Tibial artery (tissue), 4 donors: ENCODE measurements at regions not wholly inside any gene's neighbourhood (a gene's known extent, or its start where the extent isn't known, plus 50 kb on each side); places are given as distances from the start of the nearest gene placed in this dataset.
"Not testable (repeated sequence)": the region's sequence is repeated elsewhere in the genome, so short reads cannot be mapped to it uniquely, and the experiment has no call there.

Experiments
- DNase-seq, 2 donors: peaks; one replicate each; pipeline ENCODE4 v3.0.0-alpha.2; 2019
- H3K27ac ChIP-seq, 2 donors: fragments of 200-600 bp; sonication (generic) in 1 of 2; 1 replicate in 1 of 2; 2 replicates in 1 of 2; pipeline ENCODE4 v1.5.1; 2018 to 2019; ENCODE audit warnings: mild to moderate bottlenecking in 1 of 2
- H3K27me3 ChIP-seq, 2 donors: fragments of 200-600 bp; sonication (generic) in 1 of 2; one replicate each; pipeline versions ENCODE4 v1.5.1 to v1.6.0; 2016 to 2019
- H3K36me3 ChIP-seq, 3 donors: fragments of 200-600 bp; sonication (generic) in 2 of 3; one replicate each; pipeline ENCODE4 v1.5.1; 2016 to 2019; ENCODE audit warnings: mild to moderate bottlenecking in 2 of 3
- H3K4me1 ChIP-seq, 4 donors: fragments of 200-600 bp; sonication (generic) in 2 of 4; 1 replicate in 3 of 4; 2 replicates in 1 of 4; pipeline ENCODE4 v1.5.1; 2016 to 2019
- H3K4me3 ChIP-seq, 2 donors: fragments of 200-600 bp; sonication (generic) in 1 of 2; 1 replicate in 1 of 2; 2 replicates in 1 of 2; pipeline ENCODE4 v1.5.1; 2018 to 2019; ENCODE audit warnings: mild to moderate bottlenecking in 2 of 2
- H3K9me3 ChIP-seq, 3 donors: fragments of 200-600 bp; sonication (generic) in 1 of 3; one replicate each; pipeline ENCODE4 v1.5.1; 2016 to 2019
- CTCF ChIP-seq, 2 experiments: fragments of 200-600 bp in 1 of 2; fragments of 450-650 bp in 1 of 2; IDR thresholded peaks; one replicate each; pipeline ENCODE4 v1.5.1; 2017 to 2019; ENCODE audit warnings: antibody characterized with exemption in 2 of 2, mild to moderate bottlenecking in 1 of 2, moderate library complexity in 1 of 2
- intact Hi-C: fragments of 100-400 bp; cut with DNase I; formaldehyde crosslinking; loops from one replicate; pipeline ENCODE4 v1.15.0; 2023; ENCODE audit warnings: low total_unique reads

- no peaks in the 10 kb centered on the region for H3K9me3 ChIP-seq
- peaks cover 0 to 55% (median 24%) of the 10 kb centered on the region in 4 donors for H3K4me1 ChIP-seq
- H3K27me3 ChIP-seq, result no peaks in the 10 kb centered on the region
- peak in 1 of 2 donors; percentile 16 for DNase-seq
- TF ChIP-seq CTCF (IDR thresholded peaks at IDR 0.05), result no peak
- intact Hi-C loops, result no loop called here
- no peak overlapping the region for H3K27ac ChIP-seq
- H3K4me3 ChIP-seq, result no peak overlapping the region
- no peaks in the 10 kb centered on the region for H3K36me3 ChIP-seq
Observed at GRCh38 chr10:78338717-78339116, 305.1 kb downstream of the RPS24 start.

DNA sequence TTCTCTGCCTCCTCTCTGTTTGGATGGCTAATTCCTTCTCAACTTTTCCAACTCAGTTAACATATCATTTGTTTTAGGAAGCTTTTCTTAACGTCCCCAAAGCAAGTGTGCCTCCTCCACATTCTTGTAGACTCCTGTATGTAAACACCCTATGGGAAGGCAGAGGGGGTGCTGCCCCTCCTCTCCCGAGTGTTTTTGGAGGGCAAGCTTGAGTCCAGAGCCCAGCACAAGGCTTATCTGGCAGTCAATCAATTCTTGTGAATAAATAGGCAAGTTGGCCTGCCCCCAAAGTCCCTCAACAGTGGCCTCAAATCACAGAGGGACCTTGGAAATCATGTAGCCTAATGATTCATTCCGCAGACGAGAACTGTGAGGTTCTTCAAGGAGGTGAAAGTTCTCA is 305.6 kb downstream of the RPS24 start:
- H3K4me3 ChIP-seq, result no peak overlapping the region
- no peaks in the 10 kb centered on the region for H3K36me3 ChIP-seq
- peak in 1 of 2 donors; percentile 61 for DNase-seq
- H3K27ac ChIP-seq, result peak overlapping the region in 1 of 2 donors; percentile 29
- no peaks in the 10 kb centered on the region for H3K27me3 ChIP-seq
- no peak for TF ChIP-seq CTCF (IDR thresholded peaks at IDR 0.05)
- H3K4me1 ChIP-seq, result peaks cover 0 to 55% (median 24%) of the 10 kb centered on the region in 4 donors
- no peaks in the 10 kb centered on the region for H3K9me3 ChIP-seq
- intact Hi-C loops, result no loop called here

- H3K4me1 ChIP-seq, result peaks cover 0 to 26% (median 4%) of the 10 kb centered on the region in 4 donors
- H3K27me3 ChIP-seq, result no peaks in the 10 kb centered on the region
- intact Hi-C loops, result no loop called here
- peak in 1 of 2 donors; percentile 43 for DNase-seq
- H3K9me3 ChIP-seq, result no peaks in the 10 kb centered on the region
- no peak overlapping the region for H3K27ac ChIP-seq
- no peaks in the 10 kb centered on the region for H3K36me3 ChIP-seq
- H3K4me3 ChIP-seq, result no peak overlapping the region
- TF ChIP-seq CTCF (IDR thresholded peaks at IDR 0.05), result no peak
Observed at GRCh38 chr10:78341953-78342614, 308.4 kb downstream of the RPS24 start.

GRCh38 chr10:78342827-78343653 is 309.4 kb downstream of the RPS24 start:
- TF ChIP-seq CTCF (IDR thresholded peaks at IDR 0.05), result no peak
- intact Hi-C loops, result no loop called here
- H3K4me3 ChIP-seq, result no peak overlapping the region
- no peak overlapping the region for H3K27ac ChIP-seq
- no peaks in the 10 kb centered on the region for H3K9me3 ChIP-seq
- peak in 1 of 2 donors; percentile 53 for DNase-seq
- peaks cover 0 to 18% (median 4%) of the 10 kb centered on the region in 4 donors for H3K4me1 ChIP-seq
- no peaks in the 10 kb centered on the region for H3K27me3 ChIP-seq
- H3K36me3 ChIP-seq, result no peaks in the 10 kb centered on the region

GRCh38 chr10:78344257-78344656 is 310.6 kb downstream of the RPS24 start:
- DNase-seq, result peak in 1 of 2 donors; percentile 16
- H3K4me3 ChIP-seq, H3K9me3 ChIP-seq, H3K36me3 ChIP-seq, intact Hi-C loops, H3K27ac ChIP-seq, H3K27me3 ChIP-seq: not testable (repeated sequence)
- H3K4me1 ChIP-seq, result peaks cover 0 to 11% (median 3%) of the 10 kb centered on the region in 4 donors

DNA sequence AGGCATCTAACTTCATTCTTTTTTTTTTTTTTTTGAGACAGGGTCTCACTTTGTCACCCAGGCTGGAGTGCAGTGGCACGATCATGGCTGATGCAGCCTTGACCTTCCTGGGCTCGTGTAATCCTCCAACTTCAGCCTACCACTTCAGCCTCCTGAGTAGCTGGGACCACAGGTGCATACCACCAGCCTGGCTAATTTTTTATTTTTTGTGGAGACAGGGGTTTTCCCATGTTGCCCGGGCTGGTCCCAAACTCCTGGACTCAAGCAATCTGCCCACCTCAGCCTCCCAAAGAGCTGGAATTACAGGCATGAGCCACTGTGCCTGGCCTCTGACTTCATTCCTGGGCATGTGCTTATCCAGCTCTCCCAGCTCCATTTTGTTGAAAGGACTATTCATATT is 311.9 kb downstream of the RPS24 start:
- H3K27ac ChIP-seq, H3K9me3 ChIP-seq, H3K36me3 ChIP-seq, H3K27me3 ChIP-seq, H3K4me3 ChIP-seq, H3K4me1 ChIP-seq, intact Hi-C loops: not testable (repeated sequence)
- DNase-seq, result peak in 1 of 2 donors; percentile 33
